ENCODE measurements at regions not wholly inside any gene's neighbourhood (a gene's known extent, or its start where the extent isn't known, plus 50 kb on each side); places are given as distances from the start of the nearest gene placed in this dataset.

GRCh38 chr5:165607026-165607425 lies 2101.6 kb downstream of the MAT2B start:
- Histone ChIP-seq H3K27me3 (ENCODE audit: insufficient read depth, poor library complexity, severe bottlenecking) (no peaks in the 10 kb centered on the region), H3K27ac (ENCODE audit: poor library complexity, severe bottlenecking) (no peak overlapping the region), H3K4me3 (ENCODE audit: severe bottlenecking) (no peak overlapping the region), H3K4me1 (ENCODE audit: insufficient read depth, poor library complexity, severe bottlenecking) (no peaks in the 10 kb centered on the region), H3K9me3 (ENCODE audit: severe bottlenecking) (no peaks in the 10 kb centered on the region), H3K36me3 (ENCODE audit: low read depth) (no peaks in the 10 kb centered on the region)
- DNase-seq (ENCODE audit: low spot score) (no peak), ATAC-seq (ENCODE audit: low read depth) (no peak)
- no peak for TF ChIP-seq CTCF (IDR thresholded peaks at IDR 0.05; ENCODE audit: poor library complexity, severe bottlenecking)

- H3K4me1 ChIP-seq (ENCODE audit: insufficient read depth, poor library complexity, severe bottlenecking), result no peaks in the 10 kb centered on the region
- no peak overlapping the region for H3K27ac ChIP-seq (ENCODE audit: poor library complexity, severe bottlenecking)
- no peak overlapping the region for H3K4me3 ChIP-seq (ENCODE audit: severe bottlenecking)
- H3K36me3 ChIP-seq (ENCODE audit: low read depth), result no peaks in the 10 kb centered on the region
- DNase-seq (ENCODE audit: low spot score) (no peak), ATAC-seq (ENCODE audit: low read depth) (no peak)
- TF ChIP-seq CTCF (IDR thresholded peaks at IDR 0.05; ENCODE audit: poor library complexity, severe bottlenecking), result no peak
- H3K27me3 ChIP-seq (ENCODE audit: insufficient read depth, poor library complexity, severe bottlenecking), result no peaks in the 10 kb centered on the region
- H3K9me3 ChIP-seq (ENCODE audit: severe bottlenecking), result no peaks in the 10 kb centered on the region
These were observed 2104.5 kb downstream of the MAT2B start for GRCh38 chr5:165609871-165610270.

GRCh38 chr5:165616490-165617405 lies 2111.3 kb downstream of the MAT2B start:
- Histone ChIP-seq H3K27ac (ENCODE audit: poor library complexity, severe bottlenecking) (no peak overlapping the region), H3K4me3 (ENCODE audit: severe bottlenecking) (no peak overlapping the region), H3K4me1 (ENCODE audit: insufficient read depth, poor library complexity, severe bottlenecking) (no peaks in the 10 kb centered on the region), H3K27me3 (ENCODE audit: insufficient read depth, poor library complexity, severe bottlenecking) (no peaks in the 10 kb centered on the region), H3K9me3 (ENCODE audit: severe bottlenecking) (no peaks in the 10 kb centered on the region), H3K36me3 (ENCODE audit: low read depth) (no peaks in the 10 kb centered on the region)
- TF ChIP-seq CTCF (IDR thresholded peaks at IDR 0.05; ENCODE audit: poor library complexity, severe bottlenecking), result peak; percentile 37
- ATAC-seq (ENCODE audit: low read depth) (0 out of 3 replicates have a peak, but pooled peaks have one; percentile 25), DNase-seq (ENCODE audit: low spot score) (no peak)

DNA sequence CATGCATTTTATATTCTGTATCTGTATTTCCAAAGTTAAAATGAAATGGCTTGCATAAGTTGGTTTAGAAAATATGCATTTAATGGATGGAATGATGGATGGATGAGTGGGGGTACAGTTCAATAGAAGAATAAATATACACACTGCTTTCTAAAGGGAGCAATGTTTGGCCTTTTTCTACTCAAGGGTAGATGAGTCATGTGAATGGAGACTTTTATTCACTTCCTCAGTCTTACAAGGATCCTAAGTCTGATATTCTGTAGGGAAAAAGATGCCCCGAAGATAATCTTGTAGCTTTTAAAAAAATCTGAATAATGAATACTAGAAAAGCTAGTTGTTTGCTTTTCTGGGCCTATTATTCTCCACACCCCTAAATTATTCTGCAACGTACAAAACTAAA lies 2112.1 kb downstream of the MAT2B start:
- Histone ChIP-seq H3K36me3 (ENCODE audit: low read depth) (no peaks in the 10 kb centered on the region), H3K9me3 (ENCODE audit: severe bottlenecking) (no peaks in the 10 kb centered on the region)

More for the DNA sequence above, 2112.1 kb downstream of the MAT2B start:
- no peak for ATAC-seq (ENCODE audit: low read depth)
- DNase-seq (ENCODE audit: low spot score), result no peak
- no peak overlapping the region for H3K27ac ChIP-seq (ENCODE audit: poor library complexity, severe bottlenecking)
- TF ChIP-seq CTCF (IDR thresholded peaks at IDR 0.05; ENCODE audit: poor library complexity, severe bottlenecking), result no peak
- H3K4me1 ChIP-seq (ENCODE audit: insufficient read depth, poor library complexity, severe bottlenecking), result no peaks in the 10 kb centered on the region
- H3K4me3 ChIP-seq (ENCODE audit: severe bottlenecking), result no peak overlapping the region
- no peaks in the 10 kb centered on the region for H3K27me3 ChIP-seq (ENCODE audit: insufficient read depth, poor library complexity, severe bottlenecking)
